A673 (cell line): ENCODE measurements at regions not wholly inside any gene's neighbourhood (a gene's known extent, or its start where the extent isn't known, plus 50 kb on each side); places are given as distances from the start of the nearest gene placed in this dataset.

ENCODE experiments used
- BruUV-seq: library from RNA; stranded (reverse); fragments of 400-500 nt; replicated peaks from 2 replicates; lab custom pipeline; 2021; lab: Mats Ljungman, UMichigan
- CTCF ChIA-PET: fragments of 300-600 bp; sonication (Branson Sonifier 250); formaldehyde crosslinking; loops from one replicate; lab custom pipeline; 2022; ENCODE audit warnings: antibody characterized with exemption; lab: Charles Lee
- POLR2A ChIA-PET: fragments of 300-600 bp; sonication (Branson Sonifier 250); formaldehyde crosslinking; loops from one replicate; lab custom pipeline; 2022; ENCODE audit warnings: antibody characterized with exemption; ENCODE audit not compliant: low non-redundant PET; lab: Charles Lee
- DNase-seq: peaks from one replicate; pipeline ENCODE4 v3.0.0-alpha.2; 2015; ENCODE audit warnings: low spot score
- H3K27ac ChIP-seq: fragments of 200-600 bp; sonication (generic); 2 replicates; pipeline ENCODE4 v1.5.1; 2016; ENCODE audit warnings: mixed run types, low read depth, mild to moderate bottlenecking, mixed read lengths, antibody characterized with exemption, low read length; ENCODE audit not compliant: poor library complexity, severe bottlenecking
- H3K27me3 ChIP-seq: fragments of 200-600 bp; sonication (generic); replicated peaks from 2 replicates; pipeline ENCODE4 v1.6.1; 2017; ENCODE audit warnings: mixed run types, low read depth, mild to moderate bottlenecking, mixed read lengths, antibody characterized with exemption, low read length; ENCODE audit not compliant: insufficient read depth, poor library complexity
- H3K36me3 ChIP-seq: fragments of 200-600 bp; sonication (generic); 2 replicates; pipeline ENCODE4 v1.6.1; 2016; ENCODE audit warnings: mixed run types, mild to moderate bottlenecking, mixed read lengths, antibody characterized with exemption, low read length; ENCODE audit not compliant: insufficient read depth, poor library complexity, severe bottlenecking
- H3K4me1 ChIP-seq: fragments of 200-600 bp; sonication (generic); 2 replicates; pipeline ENCODE4 v1.6.1; 2017; ENCODE audit warnings: mixed run types, mild to moderate bottlenecking, mixed read lengths, antibody characterized with exemption, low read length; ENCODE audit not compliant: insufficient read depth, poor library complexity, severe bottlenecking
- H3K4me3 ChIP-seq: fragments of 200-600 bp; sonication (generic); 2 replicates; pipeline ENCODE4 v1.5.1; 2016; ENCODE audit warnings: low read depth, mixed run types, mild to moderate bottlenecking, mixed read lengths, low read length; ENCODE audit not compliant: poor library complexity, severe bottlenecking
- H3K9me3 ChIP-seq: fragments of 200-600 bp; sonication (generic); 2 replicates; pipeline ENCODE4 v1.6.1; 2016; ENCODE audit warnings: mixed run types, low read depth, mild to moderate bottlenecking, mixed read lengths, antibody characterized with exemption, low read length; ENCODE audit not compliant: poor library complexity, severe bottlenecking
- CTCF ChIP-seq: fragments of 300-800, 200-600 bp; sonication (generic); conservative IDR thresholded peaks from 2 replicates; pipeline ENCODE4 v1.5.1; 2017; ENCODE audit warnings: low read depth, mild to moderate bottlenecking, antibody characterized with exemption, low read length, moderate library complexity, mixed read lengths
- EZH2 ChIP-seq: fragments of 200-600 bp; sonication (generic); IDR thresholded peaks from 2 replicates; pipeline ENCODE4 v1.6.1; 2017; ENCODE audit warnings: borderline replicate concordance, low read depth, mild to moderate bottlenecking, mixed read lengths, antibody characterized with exemption, low read length; ENCODE audit not compliant: poor library complexity, severe bottlenecking
- intact Hi-C: fragments of 100-400 bp; cut with micrococcal nuclease; formaldehyde crosslinking; loops from one replicate; pipeline ENCODE4 v1.10.0; 2022; ENCODE audit not compliant: unreplicated experiment

- Histone ChIP-seq H3K4me1 (peaks cover 47% of the 10 kb centered on the region), H3K36me3 (no peaks in the 10 kb centered on the region), H3K27me3 (no peaks in the 10 kb centered on the region), H3K4me3 (no peak overlapping the region), H3K27ac (peak overlapping the region; percentile 42), H3K9me3 (no peaks in the 10 kb centered on the region)
- no TSS peak for BruUV-seq
- DNase-seq, result no peak
- ChIA-PET POLR2A (no interaction called here), CTCF (no interaction called here)
- intact Hi-C loops, result no loop called here
- TF ChIP-seq CTCF (no peak), EZH2 (no peak)
These were observed 556.2 kb downstream of the TRAM1L1 start for GRCh38 chr4:116529129-116529528.

GRCh38 chr4:116522922-116523321 lies 562.5 kb downstream of the TRAM1L1 start:
- ChIA-PET CTCF (no interaction called here), POLR2A (no interaction called here)
- Histone ChIP-seq H3K4me1 (peaks cover under 1% of the 10 kb centered on the region), H3K27ac (no peak overlapping the region), H3K36me3 (no peaks in the 10 kb centered on the region), H3K4me3 (no peak overlapping the region), H3K27me3 (no peaks in the 10 kb centered on the region), H3K9me3 (no peaks in the 10 kb centered on the region)
- TF ChIP-seq CTCF, result no peak
- no peak for TF ChIP-seq EZH2
- DNase-seq, result no peak
- intact Hi-C loops, result no loop called here
- no TSS peak for BruUV-seq

GRCh38 chr4:116520886-116521285 lies 564.5 kb downstream of the TRAM1L1 start:
- TF ChIP-seq EZH2 (no peak), CTCF (no peak)
- BruUV-seq, result no TSS peak
- H3K4me1 ChIP-seq, result no peaks in the 10 kb centered on the region
- intact Hi-C loops, result no loop called here
- peaks cover 6% of the 10 kb centered on the region for H3K9me3 ChIP-seq
- no peaks in the 10 kb centered on the region for H3K36me3 ChIP-seq
- no peaks in the 10 kb centered on the region for H3K27me3 ChIP-seq
- ChIA-PET POLR2A (no interaction called here), CTCF (no interaction called here)
- H3K4me3 ChIP-seq, result no peak overlapping the region
- H3K27ac ChIP-seq, result no peak overlapping the region
- DNase-seq, result no peak
